HCT116 (cell line): ENCODE measurements at regions not wholly inside any gene's neighbourhood (a gene's known extent, or its start where the extent isn't known, plus 50 kb on each side); places are given as distances from the start of the nearest gene placed in this dataset.

ENCODE experiments used
- ATAC-seq: fragments of 200-7000 bp; cut with Tn5 transposase; 2 replicates; pipeline ENCODE4 v1.9.1; 2020; ENCODE audit warnings: mild to moderate bottlenecking, moderate library complexity
- BruUV-seq: library from RNA; stranded (reverse); fragments of 400-500 nt; replicated peaks from 2 replicates; lab custom pipeline; 2021; lab: Mats Ljungman, UMichigan
- CTCF ChIA-PET: fragments of 300-600 bp; sonication (Branson Sonifier 250); formaldehyde crosslinking; loops from one replicate; lab custom pipeline; 2021; ENCODE audit warnings: antibody characterized with exemption; lab: Charles Lee
- POLR2A ChIA-PET: fragments of 300-600, 350-600 bp; sonication (Branson Sonifier 250); formaldehyde crosslinking; loops from one replicate; lab custom pipeline; 2021; ENCODE audit warnings: antibody characterized with exemption; lab: Charles Lee
- RAD21 ChIA-PET, 2 experiments: fragments of 300-600 bp; sonication (Branson Sonifier 250); formaldehyde crosslinking; loops; one replicate each; lab custom pipeline; 2023; ENCODE audit warnings: low total read pairs in 2 of 2; ENCODE audit not compliant: uncharacterized antibody in 2 of 2, unreplicated experiment in 2 of 2, low non-redundant PET in 1 of 2; lab: Charles Lee
- DNase-seq: peaks from one replicate; pipeline ENCODE4 v3.0.0-alpha.2; 2010; ENCODE audit warnings: low read depth, low spot score
- H2AFZ ChIP-seq: fragments of 200-600 bp; shearing (Covaris generic), sonication (generic); 2 replicates; pipeline ENCODE4 v1.6.1; 2017; ENCODE audit warnings: low read depth, mixed run types, mixed read lengths, antibody characterized with exemption, low read length; ENCODE audit not compliant: poor library complexity, severe bottlenecking
- H3K27ac ChIP-seq: 2 replicates; pipeline ENCODE4 v1.5.1; 2012; ENCODE audit warnings: low read depth, low read length
- H3K27me3 ChIP-seq: fragments of 200-600 bp; sonication (generic); 2 replicates; pipeline ENCODE4 v1.6.1; 2016; ENCODE audit warnings: mixed run types, low read length, mixed read lengths; ENCODE audit not compliant: insufficient read depth
- H3K36me3 ChIP-seq, 2 experiments: fragments of 200-500 bp in 1 of 2; fragments of 200-600 bp in 1 of 2; sonication (Bioruptor generic) in 1 of 2; sonication (generic) in 1 of 2; 2 replicates each; pipeline versions ENCODE4 v1.5.1 to v1.6.1; 2014 to 2016; ENCODE audit warnings: low read length in 2 of 2, inconsistent platforms in 1 of 2, mixed read lengths in 1 of 2, mixed run types in 1 of 2; ENCODE audit not compliant: insufficient read depth in 2 of 2, control insufficient read depth in 1 of 2
- H3K4me1 ChIP-seq, 2 experiments: fragments of 200-600 bp in 1 of 2; sonication (generic) in 1 of 2; 2 replicates each; pipeline versions ENCODE4 v1.5.1 to v1.6.1; 2012 to 2017; ENCODE audit warnings: low read length in 2 of 2, inconsistent platforms in 1 of 2, mild to moderate bottlenecking in 1 of 2, mixed read lengths in 1 of 2, mixed run types in 1 of 2, moderate library complexity in 1 of 2; ENCODE audit not compliant: insufficient read depth in 2 of 2, control insufficient read depth in 1 of 2
- H3K4me2 ChIP-seq: fragments of 200-600 bp; sonication (generic); 2 replicates; pipeline ENCODE4 v1.6.1; 2017; ENCODE audit warnings: mixed run types, low read length, mixed read lengths
- H3K4me3 ChIP-seq, 2 experiments: fragments of 200-600 bp in 1 of 2; sonication (generic) in 1 of 2; replicated peaks in 1 of 2; 2 replicates each; pipeline ENCODE4 v1.5.1; 2011 to 2016; ENCODE audit warnings: low read length in 2 of 2, control low read depth in 1 of 2, low read depth in 1 of 2, mild to moderate bottlenecking in 1 of 2, mixed read lengths in 1 of 2, mixed run types in 1 of 2
- H3K79me2 ChIP-seq: fragments of 200-600 bp; sonication (generic); 2 replicates; pipeline ENCODE4 v1.6.1; 2017; ENCODE audit warnings: mild to moderate bottlenecking, mixed run types, low read length, moderate library complexity, mixed read lengths; ENCODE audit not compliant: insufficient read depth
- H3K9ac ChIP-seq: fragments of 200-600 bp; sonication (generic); 2 replicates; pipeline ENCODE4 v1.6.1; 2016; ENCODE audit warnings: low read length, mixed read lengths
- H3K9me2 ChIP-seq: fragments of 200-600 bp; sonication (generic), shearing (Covaris generic); 2 replicates; pipeline ENCODE4 v1.6.1; 2017; ENCODE audit warnings: mixed run types, mild to moderate bottlenecking, moderate library complexity; ENCODE audit not compliant: insufficient read depth
- H3K9me3 ChIP-seq, 2 experiments: fragments of 200-500 bp in 1 of 2; fragments of 200-600 bp in 1 of 2; sonication (Bioruptor generic) in 1 of 2; sonication (generic) in 1 of 2; 2 replicates each; pipeline ENCODE4 v1.6.1; 2014 to 2017; ENCODE audit warnings: low read length in 2 of 2, mixed read lengths in 2 of 2, inconsistent platforms in 1 of 2, low read depth in 1 of 2, mild to moderate bottlenecking in 1 of 2, mixed run types in 1 of 2, moderate library complexity in 1 of 2; ENCODE audit not compliant: control insufficient read depth in 1 of 2, insufficient read depth in 1 of 2
- H4K20me1 ChIP-seq: fragments of 200-600 bp; sonication (generic), shearing (Covaris generic); 2 replicates; pipeline ENCODE4 v1.6.1; 2017; ENCODE audit warnings: mixed run types, mild to moderate bottlenecking, moderate library complexity; ENCODE audit not compliant: insufficient read depth
- CBX3 ChIP-seq: IDR thresholded peaks from 2 replicates; pipeline ENCODE4 v1.6.1; 2012; ENCODE audit warnings: low read depth
- EGR1 ChIP-seq: IDR thresholded peaks from 2 replicates; pipeline ENCODE4 v1.6.1; 2012; ENCODE audit warnings: low read depth
- EZH2 ChIP-seq: fragments of 200-600 bp; sonication (generic); IDR thresholded peaks from 2 replicates; pipeline ENCODE4 v1.6.1; 2017; ENCODE audit warnings: antibody characterized with exemption, mixed run types
- JUND ChIP-seq: IDR thresholded peaks from 2 replicates; pipeline ENCODE4 v1.6.1; 2012
- POLR2A ChIP-seq: IDR thresholded peaks from 2 replicates; pipeline ENCODE4 v1.7.0; 2011; ENCODE audit warnings: borderline replicate concordance; ENCODE audit not compliant: insufficient read depth, insufficient read length; ENCODE audit errors: extremely low read depth
- SRF ChIP-seq: IDR thresholded peaks from 2 replicates; pipeline ENCODE4 v1.6.1; 2012; ENCODE audit warnings: low read depth
- YY1 ChIP-seq: IDR thresholded peaks from 2 replicates; pipeline ENCODE4 v1.6.1; 2011; ENCODE audit warnings: low read length, low read depth, moderate library complexity, mild to moderate bottlenecking; ENCODE audit not compliant: insufficient replicate concordance; ENCODE audit errors: extremely low read depth
- ZNF274 ChIP-seq: fragments of 200-500 bp; sonication (Bioruptor generic); IDR thresholded peaks from 2 replicates; pipeline ENCODE4 v1.6.1; 2014; ENCODE audit warnings: mild to moderate bottlenecking, low read depth, low read length, inconsistent platforms
- intact Hi-C: fragments of 100-400 bp; cut with micrococcal nuclease; formaldehyde crosslinking; loops from 2 replicates; pipeline ENCODE4 v1.10.0; 2022
- TF ChIP-seq, protein P1 (sequence below): IDR thresholded peaks from 2 replicates; pipeline ENCODE4 v1.6.1; 2012; ENCODE audit warnings: low read depth
- TF ChIP-seq, protein P2 (sequence below): IDR thresholded peaks from 2 replicates; pipeline ENCODE4 v1.6.1; 2012
- TF ChIP-seq, protein P3 (sequence below): IDR thresholded peaks from 2 replicates; pipeline ENCODE4 v1.6.1; 2011; ENCODE audit warnings: mild to moderate bottlenecking, low read length, moderate library complexity; ENCODE audit not compliant: insufficient replicate concordance; ENCODE audit errors: extremely low read depth
- TF ChIP-seq, protein P4 (sequence below), 3 experiments: fragments of 200-600 bp in 1 of 3; sonication (generic) in 1 of 3; IDR thresholded peaks in 2 of 3; conservative IDR thresholded peaks in 1 of 3; 2 replicates each; pipeline ENCODE4 v1.5.1; 2012 to 2017; ENCODE audit warnings: low read depth in 2 of 3, low read length in 2 of 3, antibody characterized with exemption in 1 of 3, borderline replicate concordance in 1 of 3, control low read depth in 1 of 3, mild to moderate bottlenecking in 1 of 3, mixed read lengths in 1 of 3, mixed run types in 1 of 3, moderate library complexity in 1 of 3; ENCODE audit not compliant: insufficient read depth in 1 of 3

DNA sequence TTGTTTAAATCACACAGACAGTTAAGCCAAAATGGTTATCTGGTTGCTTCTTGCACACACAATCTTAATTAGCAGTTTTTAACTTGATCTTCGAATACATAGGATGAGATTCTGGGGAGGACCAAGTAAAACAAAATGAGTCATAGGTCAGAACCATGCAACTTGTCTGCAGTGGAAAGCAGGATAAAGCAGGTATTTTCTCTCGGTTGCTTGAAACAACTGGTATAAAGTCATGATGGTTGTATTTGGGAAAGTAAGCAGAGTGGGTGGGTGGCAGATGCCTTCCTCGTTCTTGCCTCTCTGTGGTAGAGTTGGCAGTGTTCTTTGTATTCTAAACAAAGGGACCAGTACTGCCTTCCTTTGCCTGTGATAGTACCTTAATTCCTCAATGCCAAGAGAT is 167.0 kb downstream of the COG6 start:
- Histone ChIP-seq H3K36me3 (no peaks in the 10 kb centered on the region), H2AFZ (no peak overlapping the region), H3K79me2 (no peaks in the 10 kb centered on the region), H3K27me3 (no peaks in the 10 kb centered on the region; the same call in 1 of the 2 replicates), H3K9me3 (no peaks in the 10 kb centered on the region), H3K9me2 (no peaks in the 10 kb centered on the region), H3K27ac (no peak overlapping the region), H4K20me1 (no peaks in the 10 kb centered on the region), H3K4me1 (no peaks in the 10 kb centered on the region), H3K9ac (no peak overlapping the region), H3K4me2 (no peak overlapping the region), H3K4me3 (no peak overlapping the region)
- no peak for ATAC-seq
- ChIA-PET POLR2A (no interaction called here), RAD21 (no interaction called here), CTCF (no interaction called here)
- no TSS peak for BruUV-seq
- no peak for DNase-seq
- intact Hi-C loops, result no loop called here
- no peak for TF ChIP-seq EZH2
- TF ChIP-seq, protein P1, sequence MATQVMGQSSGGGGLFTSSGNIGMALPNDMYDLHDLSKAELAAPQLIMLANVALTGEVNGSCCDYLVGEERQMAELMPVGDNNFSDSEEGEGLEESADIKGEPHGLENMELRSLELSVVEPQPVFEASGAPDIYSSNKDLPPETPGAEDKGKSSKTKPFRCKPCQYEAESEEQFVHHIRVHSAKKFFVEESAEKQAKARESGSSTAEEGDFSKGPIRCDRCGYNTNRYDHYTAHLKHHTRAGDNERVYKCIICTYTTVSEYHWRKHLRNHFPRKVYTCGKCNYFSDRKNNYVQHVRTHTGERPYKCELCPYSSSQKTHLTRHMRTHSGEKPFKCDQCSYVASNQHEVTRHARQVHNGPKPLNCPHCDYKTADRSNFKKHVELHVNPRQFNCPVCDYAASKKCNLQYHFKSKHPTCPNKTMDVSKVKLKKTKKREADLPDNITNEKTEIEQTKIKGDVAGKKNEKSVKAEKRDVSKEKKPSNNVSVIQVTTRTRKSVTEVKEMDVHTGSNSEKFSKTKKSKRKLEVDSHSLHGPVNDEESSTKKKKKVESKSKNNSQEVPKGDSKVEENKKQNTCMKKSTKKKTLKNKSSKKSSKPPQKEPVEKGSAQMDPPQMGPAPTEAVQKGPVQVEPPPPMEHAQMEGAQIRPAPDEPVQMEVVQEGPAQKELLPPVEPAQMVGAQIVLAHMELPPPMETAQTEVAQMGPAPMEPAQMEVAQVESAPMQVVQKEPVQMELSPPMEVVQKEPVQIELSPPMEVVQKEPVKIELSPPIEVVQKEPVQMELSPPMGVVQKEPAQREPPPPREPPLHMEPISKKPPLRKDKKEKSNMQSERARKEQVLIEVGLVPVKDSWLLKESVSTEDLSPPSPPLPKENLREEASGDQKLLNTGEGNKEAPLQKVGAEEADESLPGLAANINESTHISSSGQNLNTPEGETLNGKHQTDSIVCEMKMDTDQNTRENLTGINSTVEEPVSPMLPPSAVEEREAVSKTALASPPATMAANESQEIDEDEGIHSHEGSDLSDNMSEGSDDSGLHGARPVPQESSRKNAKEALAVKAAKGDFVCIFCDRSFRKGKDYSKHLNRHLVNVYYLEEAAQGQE, result no peak
- TF ChIP-seq, protein P2, sequence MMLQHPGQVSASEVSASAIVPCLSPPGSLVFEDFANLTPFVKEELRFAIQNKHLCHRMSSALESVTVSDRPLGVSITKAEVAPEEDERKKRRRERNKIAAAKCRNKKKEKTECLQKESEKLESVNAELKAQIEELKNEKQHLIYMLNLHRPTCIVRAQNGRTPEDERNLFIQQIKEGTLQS, result no peak

DNA sequence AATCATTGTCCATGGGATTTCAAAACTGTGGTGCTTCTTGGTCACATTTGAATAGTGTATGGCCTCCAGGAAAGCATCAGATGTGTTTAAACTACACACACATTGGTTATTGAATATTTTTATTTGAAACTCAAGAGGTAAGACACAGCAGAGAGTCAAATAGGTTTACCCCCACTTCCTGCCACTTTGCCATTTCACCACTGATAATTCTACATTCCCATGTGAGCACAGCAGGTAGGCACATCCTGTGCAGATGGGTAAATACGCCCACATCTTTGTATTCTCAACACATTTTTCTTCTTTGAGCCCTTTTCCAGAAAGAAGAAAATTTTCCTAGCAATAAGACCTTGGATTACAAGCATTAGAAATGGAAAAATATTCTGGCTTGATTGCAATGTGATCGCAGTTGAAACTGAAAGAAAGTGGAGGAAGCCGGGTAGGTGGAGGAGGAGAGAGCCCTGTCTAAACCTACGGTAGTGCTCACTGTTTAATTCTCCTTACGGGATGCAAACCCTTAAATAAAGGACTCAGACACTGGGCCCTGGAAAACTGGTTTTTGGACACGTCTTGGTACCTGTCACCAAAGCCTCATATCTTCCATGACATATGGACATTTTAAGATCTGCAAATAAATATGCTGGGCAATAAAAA is 167.7 kb downstream of the COG6 start:
- no peaks in the 10 kb centered on the region for H3K79me2 ChIP-seq
- ATAC-seq, result no peak
- TF ChIP-seq SRF, result no peak
- TF ChIP-seq JUND, result no peak
- TF ChIP-seq, protein P3, sequence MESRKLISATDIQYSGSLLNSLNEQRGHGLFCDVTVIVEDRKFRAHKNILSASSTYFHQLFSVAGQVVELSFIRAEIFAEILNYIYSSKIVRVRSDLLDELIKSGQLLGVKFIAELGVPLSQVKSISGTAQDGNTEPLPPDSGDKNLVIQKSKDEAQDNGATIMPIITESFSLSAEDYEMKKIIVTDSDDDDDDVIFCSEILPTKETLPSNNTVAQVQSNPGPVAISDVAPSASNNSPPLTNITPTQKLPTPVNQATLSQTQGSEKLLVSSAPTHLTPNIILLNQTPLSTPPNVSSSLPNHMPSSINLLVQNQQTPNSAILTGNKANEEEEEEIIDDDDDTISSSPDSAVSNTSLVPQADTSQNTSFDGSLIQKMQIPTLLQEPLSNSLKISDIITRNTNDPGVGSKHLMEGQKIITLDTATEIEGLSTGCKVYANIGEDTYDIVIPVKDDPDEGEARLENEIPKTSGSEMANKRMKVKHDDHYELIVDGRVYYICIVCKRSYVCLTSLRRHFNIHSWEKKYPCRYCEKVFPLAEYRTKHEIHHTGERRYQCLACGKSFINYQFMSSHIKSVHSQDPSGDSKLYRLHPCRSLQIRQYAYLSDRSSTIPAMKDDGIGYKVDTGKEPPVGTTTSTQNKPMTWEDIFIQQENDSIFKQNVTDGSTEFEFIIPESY, result no peak
- TF ChIP-seq POLR2A, result no peak
- TF ChIP-seq, protein P4, sequence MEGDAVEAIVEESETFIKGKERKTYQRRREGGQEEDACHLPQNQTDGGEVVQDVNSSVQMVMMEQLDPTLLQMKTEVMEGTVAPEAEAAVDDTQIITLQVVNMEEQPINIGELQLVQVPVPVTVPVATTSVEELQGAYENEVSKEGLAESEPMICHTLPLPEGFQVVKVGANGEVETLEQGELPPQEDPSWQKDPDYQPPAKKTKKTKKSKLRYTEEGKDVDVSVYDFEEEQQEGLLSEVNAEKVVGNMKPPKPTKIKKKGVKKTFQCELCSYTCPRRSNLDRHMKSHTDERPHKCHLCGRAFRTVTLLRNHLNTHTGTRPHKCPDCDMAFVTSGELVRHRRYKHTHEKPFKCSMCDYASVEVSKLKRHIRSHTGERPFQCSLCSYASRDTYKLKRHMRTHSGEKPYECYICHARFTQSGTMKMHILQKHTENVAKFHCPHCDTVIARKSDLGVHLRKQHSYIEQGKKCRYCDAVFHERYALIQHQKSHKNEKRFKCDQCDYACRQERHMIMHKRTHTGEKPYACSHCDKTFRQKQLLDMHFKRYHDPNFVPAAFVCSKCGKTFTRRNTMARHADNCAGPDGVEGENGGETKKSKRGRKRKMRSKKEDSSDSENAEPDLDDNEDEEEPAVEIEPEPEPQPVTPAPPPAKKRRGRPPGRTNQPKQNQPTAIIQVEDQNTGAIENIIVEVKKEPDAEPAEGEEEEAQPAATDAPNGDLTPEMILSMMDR (IDR thresholded peaks at IDR 0.05 in 2 of 3, conservative IDR thresholded peaks at IDR 0.05 in 1 of 3; ENCODE audit: borderline replicate concordance in 1 of 3, insufficient read depth in 1 of 3, low read depth in 2 of 3, low read length in 2 of 3), result no peak
- no peak for TF ChIP-seq CBX3
- no peak for TF ChIP-seq ZNF274
- TF ChIP-seq EGR1, result no peak
- TF ChIP-seq YY1, result no peak

More for the DNA sequence above, 167.7 kb downstream of the COG6 start:
- no TSS peak for BruUV-seq
- H3K4me2 ChIP-seq, result no peak overlapping the region
- DNase-seq, result no peak
- no peaks in the 10 kb centered on the region for H3K9me3 ChIP-seq
- H4K20me1 ChIP-seq, result no peaks in the 10 kb centered on the region
- intact Hi-C loops, result no loop called here
- ChIA-PET CTCF (no interaction called here), RAD21 (no interaction called here), POLR2A (no interaction called here)
- no peak overlapping the region for H2AFZ ChIP-seq
- no peak overlapping the region for H3K4me3 ChIP-seq
- no peaks in the 10 kb centered on the region for H3K4me1 ChIP-seq
- no peaks in the 10 kb centered on the region for H3K36me3 ChIP-seq
- H3K27ac ChIP-seq, result no peak overlapping the region
- no peaks in the 10 kb centered on the region; the same call in 1 of the 2 replicates for H3K27me3 ChIP-seq
- no peak overlapping the region for H3K9ac ChIP-seq
- no peaks in the 10 kb centered on the region for H3K9me2 ChIP-seq
